Liver (tissue), 3 donors: ENCODE measurements at regions not wholly inside any gene's neighbourhood (a gene's known extent, or its start where the extent isn't known, plus 50 kb on each side); places are given as distances from the start of the nearest gene placed in this dataset.

ENCODE experiments used
- ATF3 ChIP-seq: IDR thresholded peaks from 2 replicates; pipeline ENCODE4 v1.6.1; 2016; ENCODE audit warnings: antibody characterized with exemption
- CTCF ChIP-seq: fragments of 150-350 bp; IDR thresholded peaks from 2 replicates; pipeline ENCODE4 v1.5.1; 2017; ENCODE audit warnings: improper control_type of control experiment, low read depth, low read length; ENCODE audit not compliant: missing input control
- MAX ChIP-seq: IDR thresholded peaks from 2 replicates; pipeline ENCODE4 v1.6.1; 2016; ENCODE audit warnings: antibody characterized with exemption
- RAD21 ChIP-seq, 2 donors: IDR thresholded peaks; 2 replicates each; pipeline ENCODE4 v1.6.1; 2016; ENCODE audit warnings: antibody characterized with exemption in 2 of 2, mild to moderate bottlenecking in 2 of 2
- REST ChIP-seq: IDR thresholded peaks from 2 replicates; pipeline ENCODE4 v1.6.1; 2016; ENCODE audit warnings: antibody characterized with exemption, mild to moderate bottlenecking
- SP1 ChIP-seq: IDR thresholded peaks from 2 replicates; pipeline ENCODE4 v1.6.1; 2018; ENCODE audit warnings: antibody characterized with exemption, mild to moderate bottlenecking
- YY1 ChIP-seq: IDR thresholded peaks from 2 replicates; pipeline ENCODE4 v1.6.1; 2016; ENCODE audit warnings: antibody characterized with exemption, mild to moderate bottlenecking
- donor health status: healthy.
- donor health status: healthy.

GRCh38 chr5:52277101-52277500 lies 510.6 kb upstream of the ITGA1 start:
- TF ChIP-seq RAD21 (IDR thresholded peaks at IDR 0.05) (no peak), SP1 (no peak), CTCF (no peak), YY1 (no peak), ATF3 (no peak), MAX (no peak), REST (no peak)
